IMR-90 (cell line): ENCODE measurements at regions not wholly inside any gene's neighbourhood (a gene's known extent, or its start where the extent isn't known, plus 50 kb on each side); places are given as distances from the start of the nearest gene placed in this dataset.

Experiments used
- ATAC-seq: fragments of 200-7000 bp; cut with Tn5 transposase; 2 replicates; pipeline ENCODE4 v1.9.1; 2020; ENCODE audit warnings: low read depth, mild to moderate bottlenecking, moderate library complexity
- BruUV-seq: library from RNA; stranded (reverse); fragments of 400-500 nt; replicated peaks from 2 replicates; lab custom pipeline; 2021; lab: Mats Ljungman, UMichigan
- CTCF ChIA-PET: fragments of 300-600 bp; formaldehyde crosslinking; extraction: SDS; loops from one replicate; lab custom pipeline; 2021; ENCODE audit warnings: antibody characterized with exemption; lab: Yijun Ruan, JAX
- POLR2A ChIA-PET: fragments of 300-600 bp; sonication (Branson Sonifier 250); formaldehyde crosslinking; loops from one replicate; lab custom pipeline; 2022; ENCODE audit warnings: antibody characterized with exemption; ENCODE audit not compliant: unreplicated experiment; lab: Charles Lee
- DNase-seq: peaks from one replicate; pipeline ENCODE4 v3.0.0; 2013
- H2AFZ ChIP-seq: replicated peaks from 2 replicates; pipeline ENCODE3; 2013; ENCODE audit warnings: low read length, mild to moderate bottlenecking; ENCODE audit not compliant: poor library complexity
- H2AK5ac ChIP-seq: 2 replicates; pipeline ENCODE4 v1.6.1; 2013; ENCODE audit warnings: low read depth, low read length, inconsistent platforms
- H2AK9ac ChIP-seq: replicated peaks from 2 replicates; pipeline ENCODE3; 2013; ENCODE audit warnings: mild to moderate bottlenecking, low read depth, low read length, moderate library complexity; ENCODE audit not compliant: poor library complexity
- H2BK120ac ChIP-seq: 2 replicates; pipeline ENCODE4 v1.6.1; 2013; ENCODE audit warnings: low read depth, low read length, inconsistent platforms
- H2BK15ac ChIP-seq: 3 replicates; pipeline ENCODE4 v1.6.1; 2013; ENCODE audit warnings: low read depth, low read length, inconsistent platforms
- H2BK20ac ChIP-seq: 2 replicates; pipeline ENCODE4 v1.6.1; 2013; ENCODE audit warnings: low read depth, mild to moderate bottlenecking, inconsistent platforms, low read length, moderate library complexity
- H2BK5ac ChIP-seq: 2 replicates; pipeline ENCODE4 v1.6.1; 2013; ENCODE audit warnings: mild to moderate bottlenecking, low read depth, low read length, inconsistent platforms; ENCODE audit not compliant: poor library complexity, severe bottlenecking
- H3K14ac ChIP-seq: replicated peaks from 2 replicates; pipeline ENCODE4 v1.6.1; 2013; ENCODE audit warnings: low read depth, low read length, inconsistent platforms
- H3K18ac ChIP-seq: 2 replicates; pipeline ENCODE4 v1.6.1; 2013; ENCODE audit warnings: low read depth, low read length, control low read depth
- H3K23ac ChIP-seq: 2 replicates; pipeline ENCODE4 v1.6.1; 2013; ENCODE audit warnings: low read depth, low read length, inconsistent platforms
- H3K27ac ChIP-seq: 2 replicates; pipeline ENCODE4 v1.5.1; 2013; ENCODE audit warnings: mild to moderate bottlenecking, control low read depth, low read length; ENCODE audit not compliant: insufficient read depth
- H3K27me3 ChIP-seq: 2 replicates; pipeline ENCODE4 v1.6.1; 2013; ENCODE audit warnings: low read length; ENCODE audit not compliant: control insufficient read depth, insufficient read depth
- H3K36me3 ChIP-seq: 2 replicates; pipeline ENCODE4 v1.6.1; 2013; ENCODE audit warnings: low read length, mixed read lengths; ENCODE audit not compliant: control insufficient read depth, insufficient read depth
- H3K4ac ChIP-seq: 2 replicates; pipeline ENCODE4 v1.6.1; 2013; ENCODE audit warnings: low read depth, low read length, inconsistent platforms
- H3K4me1 ChIP-seq: 2 replicates; pipeline ENCODE4 v1.6.1; 2013; ENCODE audit warnings: low read length, mixed read lengths; ENCODE audit not compliant: control insufficient read depth, insufficient read depth
- H3K4me2 ChIP-seq: 2 replicates; pipeline ENCODE4 v1.6.1; 2013; ENCODE audit warnings: low read depth, mild to moderate bottlenecking, control low read depth, low read length, moderate library complexity
- H3K4me3 ChIP-seq: 2 replicates; pipeline ENCODE4 v1.5.1; 2013; ENCODE audit warnings: low read depth, mild to moderate bottlenecking, control low read depth, low read length, moderate library complexity; ENCODE audit not compliant: insufficient read depth
- H3K56ac ChIP-seq: 2 replicates; pipeline ENCODE4 v1.6.1; 2013; ENCODE audit warnings: low read length, inconsistent platforms; ENCODE audit not compliant: insufficient read depth; ENCODE audit errors: extremely low read depth
- H3K79me1 ChIP-seq, 2 experiments: 2 replicates each; pipeline ENCODE4 v1.6.1; 2013; ENCODE audit warnings: low read length in 2 of 2, inconsistent platforms in 1 of 2, low read depth in 1 of 2
- H3K9ac ChIP-seq: 2 replicates; pipeline ENCODE4 v1.6.1; 2013; ENCODE audit warnings: low read depth, low read length, control low read depth
- H3K9me1 ChIP-seq: 2 replicates; pipeline ENCODE4 v1.6.1; 2013; ENCODE audit warnings: low read length, inconsistent platforms; ENCODE audit not compliant: insufficient read depth
- H3K9me3 ChIP-seq: 2 replicates; pipeline ENCODE4 v1.6.1; 2013; ENCODE audit warnings: low read length; ENCODE audit not compliant: control insufficient read depth, insufficient read depth
- H4K20me1 ChIP-seq: 2 replicates; pipeline ENCODE4 v1.6.1; 2013; ENCODE audit warnings: low read length, inconsistent platforms; ENCODE audit not compliant: insufficient read depth
- H4K5ac ChIP-seq: 2 replicates; pipeline ENCODE4 v1.6.1; 2013; ENCODE audit warnings: mild to moderate bottlenecking, low read depth, low read length, control low read depth
- H4K8ac ChIP-seq, 2 experiments: 2 replicates each; pipeline ENCODE4 v1.6.1; 2013; ENCODE audit warnings: low read depth in 2 of 2, low read length in 2 of 2, control low read depth in 1 of 2, inconsistent platforms in 1 of 2
- H4K91ac ChIP-seq: 2 replicates; pipeline ENCODE4 v1.6.1; 2013; ENCODE audit warnings: low read depth, low read length, inconsistent platforms; ENCODE audit not compliant: insufficient read depth
- MAFK ChIP-seq: IDR thresholded peaks from 2 replicates; pipeline ENCODE4 v1.6.1; 2012; ENCODE audit warnings: low read depth, low read length, improper control_type of control experiment
- USF2 ChIP-seq: fragments of 150-350 bp; IDR thresholded peaks from 2 replicates; pipeline ENCODE4 v1.6.1; 2017; ENCODE audit warnings: mild to moderate bottlenecking, antibody characterized with exemption, low read length, low read depth
- dilution Hi-C: fragments of 300-500 bp; cut with HindIII; formaldehyde crosslinking; loops from one replicate; pipeline ENCODE4 v1.14.3; 2018; ENCODE audit warnings: low sequenced_read_pairs; ENCODE audit not compliant: unreplicated experiment
- in situ Hi-C: fragments of 300-500 bp; cut with MboI; formaldehyde crosslinking; loops from 3 replicates; pipeline ENCODE4 v1.14.3; 2019; ENCODE audit warnings: low sequenced_read_pairs, inconsistent platforms, mixed read lengths
- intact Hi-C: fragments of 100-400 bp; cut with micrococcal nuclease; formaldehyde crosslinking; loops from 2 replicates; pipeline ENCODE4 v1.10.0; 2022

GRCh38 chr5:32848120-32848519 is 137.0 kb downstream of the NPR3 start:
- no peak overlapping the region; the same call in 1 of the 2 replicates for H3K18ac ChIP-seq
- TF ChIP-seq MAFK, result no peak
- no peak for TF ChIP-seq USF2
- H4K5ac ChIP-seq, result no peak overlapping the region
- H2BK120ac ChIP-seq, result no peak overlapping the region
- no peak overlapping the region for H3K4ac ChIP-seq
- no peak overlapping the region for H3K4me2 ChIP-seq
- H3K56ac ChIP-seq, result no peak overlapping the region
- H3K4me3 ChIP-seq, result no peak overlapping the region
- H4K20me1 ChIP-seq, result no peaks in the 10 kb centered on the region
- no peak overlapping the region for H3K27ac ChIP-seq
- peaks cover 6% of the 10 kb centered on the region for H3K9me1 ChIP-seq
- H3K79me1 ChIP-seq, result no peaks in the 10 kb centered on the region
- peak overlapping the region in 1 of 2 experiments; percentile 37; a peak in 1 of 4 replicates for H4K8ac ChIP-seq
- no peak overlapping the region for H2BK20ac ChIP-seq
- H3K14ac ChIP-seq, result no peak overlapping the region
- POLR2A ChIA-PET, result no interaction called here
- H2BK15ac ChIP-seq, result no peak overlapping the region
- no TSS peak for BruUV-seq
- H2BK5ac ChIP-seq, result peak overlapping the region; percentile 53
- H3K9me3 ChIP-seq, result 0 out of 2 replicates have a peak, but pooled peaks cover 2% of the 10 kb centered on the region
- no peaks in the 10 kb centered on the region for H3K36me3 ChIP-seq
- CTCF ChIA-PET, result no interaction called here
- H3K27me3 ChIP-seq, result no peaks in the 10 kb centered on the region
- H3K23ac ChIP-seq, result no peak overlapping the region
- H2AK5ac ChIP-seq, result no peak overlapping the region
- no peak overlapping the region for H2AFZ ChIP-seq
- in situ Hi-C loops (no loop called here), intact Hi-C loops (no loop called here), dilution Hi-C loops (no loop called here)
- H3K9ac ChIP-seq, result no peak overlapping the region
- peaks cover 8% of the 10 kb centered on the region; the same call in 1 of the 2 replicates for H3K4me1 ChIP-seq
- 0 out of 2 replicates have a peak overlapping the region, but pooled peaks have one; percentile 3 for H4K91ac ChIP-seq
- no peak overlapping the region for H2AK9ac ChIP-seq
- ATAC-seq (no peak), DNase-seq (no peak)
